NCI-H2081 treated with DMSO at 0.1 percent for 48 hours (cell line): ENCODE measurements at regions not wholly inside any gene's neighbourhood (a gene's known extent, or its start where the extent isn't known, plus 50 kb on each side); places are given as distances from the start of the nearest gene placed in this dataset.
A peak's percentile ranks its signal among the peaks of the same experiment; 100 is the strongest.

Experiments
- DNase-seq: peaks from one replicate; lab custom pipeline; 2025; lab: John Stamatoyannopoulos, UW

- DNase-seq, result no peak
Measured at GRCh38 chrX:42725196-42725595, 52.8 kb downstream of the PPP1R2C start.

GRCh38 chrX:42720209-42720608 is 57.8 kb downstream of the PPP1R2C start:
- DNase-seq, result no peak

- no peak for DNase-seq
Measured at GRCh38 chrX:42715701-42716262, 62.2 kb downstream of the PPP1R2C start.

GRCh38 chrX:42714981-42715700 is 62.8 kb downstream of the PPP1R2C start:
- peak; percentile 4 for DNase-seq

GRCh38 chrX:42710452-42710851 is 67.5 kb downstream of the PPP1R2C start:
- no peak for DNase-seq

- DNase-seq, result no peak
Measured at GRCh38 chrX:42708222-42708621, 69.7 kb downstream of the PPP1R2C start.

- DNase-seq, result no peak
Measured at GRCh38 chrX:42707742-42708141, 70.2 kb downstream of the PPP1R2C start.

GRCh38 chrX:42704454-42704853 is 73.5 kb downstream of the PPP1R2C start:
- DNase-seq, result no peak

GRCh38 chrX:42697544-42697943 is 80.4 kb downstream of the PPP1R2C start:
- no peak for DNase-seq

- DNase-seq, result no peak
Measured at GRCh38 chrX:42696536-42697124, 81.3 kb downstream of the PPP1R2C start.

- no peak for DNase-seq
Measured at GRCh38 chrX:42695800-42696358, 82.1 kb downstream of the PPP1R2C start.

GRCh38 chrX:42694260-42694815 is 83.6 kb downstream of the PPP1R2C start:
- no peak for DNase-seq

- DNase-seq, result no peak
Measured at GRCh38 chrX:42691196-42691595, 86.8 kb downstream of the PPP1R2C start.

- DNase-seq, result no peak
Measured at GRCh38 chrX:42686706-42687105, 91.3 kb downstream of the PPP1R2C start.

- DNase-seq, result no peak
Measured at GRCh38 chrX:42686296-42686695, 91.7 kb downstream of the PPP1R2C start.

- DNase-seq, result no peak
Measured at GRCh38 chrX:42684065-42684464, 93.9 kb downstream of the PPP1R2C start.

- no peak for DNase-seq
Measured at GRCh38 chrX:42680666-42681065, 97.3 kb downstream of the PPP1R2C start.

GRCh38 chrX:42678133-42678532 is 99.8 kb downstream of the PPP1R2C start:
- DNase-seq, result no peak

GRCh38 chrX:42673301-42673810 is 104.6 kb downstream of the PPP1R2C start:
- DNase-seq, result no peak

- DNase-seq, result no peak
Measured at GRCh38 chrX:42664680-42665079, 113.3 kb downstream of the PPP1R2C start.

GRCh38 chrX:42628471-42628870 is 149.5 kb downstream of the PPP1R2C start:
- no peak for DNase-seq

GRCh38 chrX:42627891-42628290 is 150.1 kb downstream of the PPP1R2C start:
- no peak for DNase-seq

- DNase-seq, result no peak
Measured at GRCh38 chrX:42624524-42624923, 153.4 kb downstream of the PPP1R2C start.
